Skeletal muscle satellite cell (primary cell): ENCODE measurements at regions not wholly inside any gene's neighbourhood (a gene's known extent, or its start where the extent isn't known, plus 50 kb on each side); places are given as distances from the start of the nearest gene placed in this dataset.

Source experiments
- H3K27me3 ChIP-seq: 2 replicates; pipeline ENCODE4 v1.7.0; 2013; ENCODE audit warnings: low read length; ENCODE audit not compliant: control insufficient read depth, insufficient read depth
- H3K36me3 ChIP-seq: 2 replicates; pipeline ENCODE4 v1.7.0; 2013; ENCODE audit warnings: mild to moderate bottlenecking, control low read depth, low read length; ENCODE audit not compliant: insufficient read depth
- H3K4me1 ChIP-seq: 2 replicates; pipeline ENCODE4 v1.7.0; 2013; ENCODE audit warnings: low read length; ENCODE audit not compliant: control insufficient read depth, insufficient read depth
- H3K4me2 ChIP-seq: 2 replicates; pipeline ENCODE4 v1.7.0; 2013; ENCODE audit warnings: mild to moderate bottlenecking, low read length
- H3K4me3 ChIP-seq: 2 replicates; pipeline ENCODE4 v1.7.0; 2013; ENCODE audit warnings: low read length
- H3K9ac ChIP-seq: 2 replicates; pipeline ENCODE4 v1.7.0; 2013; ENCODE audit warnings: mild to moderate bottlenecking, low read depth, low read length, moderate library complexity
- H3K9me3 ChIP-seq: replicated peaks from 2 replicates; pipeline ENCODE4 v1.7.0; 2013; ENCODE audit warnings: mild to moderate bottlenecking, control low read depth, low read length

DNA sequence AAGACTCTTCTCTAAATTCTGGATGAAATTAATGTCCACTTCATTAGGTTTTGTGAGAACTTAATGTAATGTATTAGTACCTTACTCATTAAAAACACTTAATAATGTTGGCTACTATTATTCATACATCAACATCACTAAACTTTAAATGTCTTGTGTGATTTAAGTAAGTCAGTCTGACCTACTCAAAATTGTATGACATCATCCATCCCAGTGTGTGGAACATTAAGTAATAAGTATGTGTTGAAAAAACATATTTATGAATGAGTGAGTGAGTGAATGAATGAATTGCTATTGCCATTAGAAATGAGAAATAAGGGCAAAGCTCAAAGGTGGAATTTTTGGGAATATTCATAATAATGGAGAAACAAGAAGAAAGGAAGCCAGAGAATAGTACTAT lies 285.8 kb downstream of the HTR1B start:
- Histone ChIP-seq H3K36me3 (no peaks in the 10 kb centered on the region), H3K4me1 (no peaks in the 10 kb centered on the region), H3K9me3 (no peaks in the 10 kb centered on the region), H3K4me3 (no peak overlapping the region), H3K4me2 (no peak overlapping the region), H3K9ac (no peak overlapping the region), H3K27me3 (no peaks in the 10 kb centered on the region)

DNA sequence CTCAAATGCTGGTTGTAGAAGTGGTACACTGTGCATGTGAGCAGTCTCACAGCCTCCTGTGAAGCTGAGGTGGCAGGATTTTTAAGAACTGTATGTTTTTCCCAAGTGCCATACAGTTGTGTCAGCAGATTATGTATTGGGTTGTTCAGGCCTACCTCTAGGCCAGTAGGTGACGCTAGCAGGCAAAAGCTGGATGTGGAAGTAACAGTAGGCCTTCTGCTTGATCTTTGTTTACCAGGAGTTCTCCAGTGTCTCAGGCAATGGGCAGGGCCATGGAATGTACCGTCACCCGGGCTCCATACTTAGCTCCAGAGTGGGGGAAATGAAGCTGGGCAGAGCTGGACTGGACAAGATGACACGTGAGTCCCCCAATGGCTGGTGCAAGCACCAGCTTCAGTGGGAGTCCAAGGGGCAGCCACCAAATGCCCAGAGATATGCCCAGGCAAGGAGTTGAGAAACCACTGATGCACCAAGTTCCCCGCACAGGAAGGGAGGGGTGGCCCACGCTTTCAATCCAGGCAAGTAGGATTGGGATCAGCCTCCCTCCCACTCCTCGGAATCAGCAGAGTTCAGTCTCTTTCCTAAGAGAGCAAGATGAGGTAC lies 289.7 kb downstream of the HTR1B start:
- Histone ChIP-seq H3K36me3 (no peaks in the 10 kb centered on the region), H3K27me3 (no peaks in the 10 kb centered on the region), H3K4me2 (no peak overlapping the region), H3K9ac (no peak overlapping the region), H3K4me3 (no peak overlapping the region), H3K9me3 (no peaks in the 10 kb centered on the region), H3K4me1 (no peaks in the 10 kb centered on the region)

- H3K4me1 ChIP-seq = no peaks in the 10 kb centered on the region
- no peak overlapping the region for H3K4me3 ChIP-seq
- no peaks in the 10 kb centered on the region for H3K9me3 ChIP-seq
- H3K36me3 ChIP-seq = no peaks in the 10 kb centered on the region
- no peak overlapping the region for H3K4me2 ChIP-seq
- no peak overlapping the region for H3K9ac ChIP-seq
- H3K27me3 ChIP-seq = no peaks in the 10 kb centered on the region
Observed at GRCh38 chr6:77172578-77172977, 290.7 kb downstream of the HTR1B start.

GRCh38 chr6:77159730-77160129 lies 303.6 kb downstream of the HTR1B start:
- H3K9ac ChIP-seq = no peak overlapping the region
- H3K27me3 ChIP-seq = no peaks in the 10 kb centered on the region
- no peaks in the 10 kb centered on the region for H3K9me3 ChIP-seq
- no peak overlapping the region for H3K4me3 ChIP-seq
- no peaks in the 10 kb centered on the region for H3K36me3 ChIP-seq
- H3K4me2 ChIP-seq = no peak overlapping the region
- no peaks in the 10 kb centered on the region for H3K4me1 ChIP-seq

DNA sequence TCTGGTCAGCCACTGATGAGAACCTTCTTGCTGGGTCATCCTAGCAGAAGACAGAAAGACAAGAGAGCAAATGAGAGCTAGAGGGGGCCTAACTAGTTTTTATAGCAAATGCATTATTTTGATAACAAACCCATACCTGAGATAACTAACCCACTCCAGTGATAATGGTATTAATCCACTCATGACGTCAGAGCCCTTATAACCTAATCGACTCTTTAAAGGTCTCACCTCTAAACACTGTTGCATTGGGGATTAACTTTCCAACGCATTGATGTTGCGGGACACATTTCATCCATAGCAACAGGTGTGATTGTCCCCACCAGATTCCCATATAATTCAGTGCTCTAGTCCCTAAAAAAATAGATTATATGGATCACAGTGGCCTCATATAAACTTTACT lies 312.1 kb downstream of the HTR1B start:
- Histone ChIP-seq H3K9me3 (no peaks in the 10 kb centered on the region), H3K27me3 (no peaks in the 10 kb centered on the region), H3K4me3 (no peak overlapping the region), H3K36me3 (no peaks in the 10 kb centered on the region), H3K9ac (no peak overlapping the region), H3K4me2 (no peak overlapping the region), H3K4me1 (no peaks in the 10 kb centered on the region)

- Histone ChIP-seq H3K4me3 (no peak overlapping the region), H3K9ac (no peak overlapping the region), H3K4me2 (no peak overlapping the region), H3K36me3 (no peaks in the 10 kb centered on the region), H3K27me3 (no peaks in the 10 kb centered on the region), H3K4me1 (no peaks in the 10 kb centered on the region), H3K9me3 (no peaks in the 10 kb centered on the region)
Observed at GRCh38 chr6:77150736-77151135, 312.6 kb downstream of the HTR1B start.

DNA sequence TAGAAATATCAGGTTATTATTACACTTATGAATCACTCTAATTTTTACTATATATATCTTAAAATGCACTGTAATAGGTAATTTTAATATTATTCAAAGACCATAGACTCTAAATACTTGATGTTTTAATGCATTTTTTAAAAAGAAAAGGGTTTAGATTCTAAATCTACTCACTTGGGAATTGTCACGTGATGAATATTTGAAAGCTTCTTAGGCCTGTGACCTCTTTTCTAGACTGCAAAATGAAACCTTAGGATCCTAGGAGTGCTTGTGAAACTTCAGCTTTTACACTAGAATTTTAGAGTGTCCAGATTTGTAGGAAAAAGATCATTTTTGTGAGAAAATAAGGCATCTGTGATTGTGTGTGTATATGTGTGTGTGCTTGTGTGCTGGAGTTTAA lies 318.0 kb downstream of the HTR1B start:
- no peaks in the 10 kb centered on the region for H3K27me3 ChIP-seq
- H3K9ac ChIP-seq = no peak overlapping the region
- H3K4me1 ChIP-seq = no peaks in the 10 kb centered on the region
- H3K36me3 ChIP-seq = no peaks in the 10 kb centered on the region
- no peaks in the 10 kb centered on the region for H3K9me3 ChIP-seq
- no peak overlapping the region for H3K4me2 ChIP-seq
- no peak overlapping the region for H3K4me3 ChIP-seq

DNA sequence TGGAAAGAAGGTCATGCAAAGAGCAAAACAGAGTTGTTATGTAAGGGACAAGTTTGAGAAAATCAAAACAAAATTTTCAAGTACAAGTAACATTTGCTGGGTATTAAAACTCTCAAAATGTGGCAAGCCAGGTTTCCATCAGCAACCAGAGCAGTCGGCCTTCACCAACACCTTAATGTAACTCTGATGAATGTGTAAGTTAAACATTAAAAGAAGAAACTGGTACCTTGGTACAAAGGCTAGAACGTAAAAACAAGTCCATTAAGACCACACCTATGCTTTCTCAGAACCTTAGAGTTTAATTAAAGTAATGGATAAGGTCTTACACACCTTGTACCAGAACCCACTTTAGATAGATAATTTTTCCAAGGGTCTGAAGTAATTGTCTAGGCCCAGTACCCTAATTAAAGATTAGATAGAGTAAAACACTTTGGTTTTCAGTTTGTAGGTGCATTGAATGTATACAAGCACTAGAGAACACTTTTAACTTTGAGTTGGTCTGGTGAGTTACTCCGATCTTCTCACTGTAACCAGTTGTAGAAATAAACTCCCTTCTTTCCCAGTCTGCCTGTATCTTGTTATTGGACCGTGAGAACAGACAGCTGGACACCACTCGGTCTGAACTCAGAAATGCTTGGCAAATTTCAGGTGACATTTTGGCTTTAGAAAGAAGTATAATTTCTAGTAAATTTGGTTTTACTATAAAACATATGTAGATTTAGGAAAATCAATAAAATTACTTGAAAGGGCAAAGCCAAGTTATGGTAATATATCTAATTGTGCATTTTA lies 319.4 kb downstream of the HTR1B start:
- Histone ChIP-seq H3K9me3 (no peaks in the 10 kb centered on the region), H3K36me3 (no peaks in the 10 kb centered on the region), H3K27me3 (no peaks in the 10 kb centered on the region), H3K4me1 (no peaks in the 10 kb centered on the region), H3K4me2 (no peak overlapping the region), H3K9ac (no peak overlapping the region), H3K4me3 (no peak overlapping the region)

DNA sequence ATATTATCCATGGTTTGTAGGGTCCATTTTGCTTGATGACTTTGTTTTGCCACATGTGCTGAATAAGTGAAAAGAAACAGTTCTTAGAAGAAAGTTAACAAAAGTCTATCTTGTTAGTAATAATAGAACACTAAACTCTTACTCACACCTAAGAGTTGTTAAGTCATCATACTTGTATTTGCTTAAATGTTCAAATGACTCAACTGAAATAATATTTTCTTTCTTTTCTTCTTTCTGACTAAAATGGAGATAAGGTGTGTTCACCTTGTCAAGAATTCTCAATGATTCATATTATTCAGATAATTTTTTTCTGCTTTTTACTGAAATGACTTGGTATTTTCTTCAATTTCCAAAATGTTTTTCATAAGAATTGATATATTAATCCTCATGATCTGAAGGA lies 327.2 kb downstream of the HTR1B start:
- no peak overlapping the region for H3K4me2 ChIP-seq
- no peaks in the 10 kb centered on the region for H3K27me3 ChIP-seq
- H3K9ac ChIP-seq = no peak overlapping the region
- no peaks in the 10 kb centered on the region for H3K9me3 ChIP-seq
- H3K4me3 ChIP-seq = no peak overlapping the region
- H3K36me3 ChIP-seq = no peaks in the 10 kb centered on the region
- H3K4me1 ChIP-seq = no peaks in the 10 kb centered on the region

GRCh38 chr6:77133031-77133430 lies 330.3 kb downstream of the HTR1B start:
- H3K4me3 ChIP-seq = no peak overlapping the region
- H3K36me3 ChIP-seq = no peaks in the 10 kb centered on the region
- no peaks in the 10 kb centered on the region for H3K4me1 ChIP-seq
- H3K4me2 ChIP-seq = no peak overlapping the region
- H3K9me3 ChIP-seq = no peaks in the 10 kb centered on the region
- H3K27me3 ChIP-seq = no peaks in the 10 kb centered on the region
- H3K9ac ChIP-seq = no peak overlapping the region

GRCh38 chr6:77131426-77131825 lies 331.9 kb downstream of the HTR1B start:
- Histone ChIP-seq H3K9ac (no peak overlapping the region), H3K4me1 (no peaks in the 10 kb centered on the region), H3K27me3 (no peaks in the 10 kb centered on the region), H3K9me3 (no peaks in the 10 kb centered on the region), H3K4me3 (no peak overlapping the region), H3K36me3 (no peaks in the 10 kb centered on the region), H3K4me2 (no peak overlapping the region)

- no peaks in the 10 kb centered on the region for H3K4me1 ChIP-seq
- H3K9ac ChIP-seq = no peak overlapping the region
- no peaks in the 10 kb centered on the region for H3K9me3 ChIP-seq
- H3K4me2 ChIP-seq = no peak overlapping the region
- H3K36me3 ChIP-seq = no peaks in the 10 kb centered on the region
- no peaks in the 10 kb centered on the region for H3K27me3 ChIP-seq
- H3K4me3 ChIP-seq = no peak overlapping the region
Observed at GRCh38 chr6:77124604-77125003, 338.7 kb downstream of the HTR1B start.
